ENCODE measurements at regions not wholly inside any gene's neighbourhood (a gene's known extent, or its start where the extent isn't known, plus 50 kb on each side); places are given as distances from the start of the nearest gene placed in this dataset.

DNA sequence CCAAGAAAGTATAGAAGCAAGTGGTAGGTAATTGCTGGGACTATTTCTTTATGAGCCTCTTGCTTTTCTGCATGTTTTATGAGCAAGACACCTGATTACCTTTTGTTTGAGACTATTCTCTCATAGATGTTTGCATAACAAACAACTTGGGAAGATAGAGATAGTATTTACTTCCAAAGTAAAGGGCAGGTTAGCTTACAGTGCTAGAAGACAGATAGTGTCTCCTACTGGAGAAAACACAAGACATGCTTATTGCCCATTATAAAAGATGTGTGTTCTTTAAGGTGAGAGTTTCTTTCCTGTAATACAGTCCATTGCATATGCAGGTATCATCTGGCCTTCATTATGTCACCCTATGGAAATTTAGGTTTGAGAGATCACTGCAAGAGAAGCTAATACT is 174.2 kb upstream of the FUT9 start (continued):
- TF ChIP-seq, protein P1, sequence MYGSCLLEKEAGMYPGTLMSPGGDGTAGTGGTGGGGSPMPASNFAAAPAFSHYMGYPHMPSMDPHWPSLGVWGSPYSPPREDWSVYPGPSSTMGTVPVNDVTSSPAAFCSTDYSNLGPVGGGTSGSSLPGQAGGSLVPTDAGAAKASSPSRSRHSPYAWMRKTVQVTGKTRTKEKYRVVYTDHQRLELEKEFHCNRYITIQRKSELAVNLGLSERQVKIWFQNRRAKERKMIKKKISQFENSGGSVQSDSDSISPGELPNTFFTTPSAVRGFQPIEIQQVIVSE (CRISPR knock-in tag; IDR thresholded peaks at IDR 0.05; ENCODE audit: borderline replicate concordance) = no peak
- TF ChIP-seq SP1 (CRISPR knock-in tag; conservative IDR thresholded peaks at IDR 0.05) (no peak), ZBTB21 (CRISPR knock-in tag; IDR thresholded peaks at IDR 0.05; ENCODE audit: borderline replicate concordance) (no peak)
- TF ChIP-seq, protein P2, sequence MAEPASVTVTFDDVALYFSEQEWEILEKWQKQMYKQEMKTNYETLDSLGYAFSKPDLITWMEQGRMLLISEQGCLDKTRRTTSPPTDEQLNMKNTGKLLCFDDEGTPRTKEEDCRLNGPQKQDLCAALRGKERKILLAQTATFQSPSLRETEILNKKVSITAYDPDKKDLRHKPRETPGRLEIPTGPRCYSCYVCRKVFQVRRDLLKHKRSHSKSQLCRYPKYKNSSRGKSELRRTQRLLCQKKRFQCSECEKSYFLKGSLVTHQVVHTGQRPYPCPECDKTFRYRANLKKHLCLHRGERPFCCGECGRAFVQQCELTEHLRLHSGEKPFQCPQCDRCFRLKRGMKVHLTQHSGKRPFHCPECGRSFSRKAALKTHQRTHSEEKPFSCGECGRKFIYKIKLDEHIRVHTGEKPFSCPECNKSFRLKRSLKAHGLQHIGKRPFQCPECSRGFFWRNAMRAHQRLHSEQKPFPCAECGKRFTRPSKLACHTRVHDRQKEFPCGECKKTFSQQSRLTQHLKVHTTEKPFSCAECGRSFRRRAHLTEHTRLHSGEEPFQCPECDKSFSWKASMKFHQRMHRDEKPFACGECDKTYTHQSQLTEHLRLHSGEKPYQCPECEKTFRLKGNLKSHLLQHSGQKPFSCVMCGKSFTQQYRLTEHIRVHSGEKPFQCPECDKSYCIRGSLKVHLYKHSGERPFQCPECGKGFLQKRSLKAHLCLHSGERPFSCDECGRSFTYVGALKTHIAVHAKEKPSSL (CRISPR knock-in tag; conservative IDR thresholded peaks at IDR 0.05) = no peak

DNA sequence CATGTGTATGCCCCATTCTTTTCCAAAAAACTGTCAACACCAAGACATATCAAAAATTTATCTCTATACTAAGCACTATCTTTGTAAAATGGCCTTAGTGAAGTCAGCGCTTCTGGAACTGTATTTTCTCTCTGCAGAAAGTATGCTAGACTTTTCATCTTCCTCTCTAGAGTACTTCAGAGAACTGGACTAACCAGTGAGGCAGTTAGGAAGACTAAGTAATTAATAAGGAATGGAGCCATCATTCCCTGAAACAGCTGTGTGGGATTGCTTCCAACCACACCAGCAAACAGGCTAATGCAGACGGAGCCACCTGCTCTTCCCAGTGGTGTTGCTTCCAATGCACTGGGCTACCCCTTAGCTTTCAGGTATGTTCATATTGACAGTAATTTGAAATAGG is 169.1 kb upstream of the FUT9 start:
- Mint-ChIP-seq H3K4me3 (no peak overlapping the region), H3K27me3 (ENCODE audit: low read depth) (no peaks in the 10 kb centered on the region; the same call in 1 of the 2 replicates), H3K9me3 (no peaks in the 10 kb centered on the region), H3K36me3 (no peaks in the 10 kb centered on the region), H3K27ac (no peak overlapping the region), H3K4me1 (peaks cover 2% of the 10 kb centered on the region)
- no peak for ATAC-seq
- TF ChIP-seq ZNF121 (CRISPR knock-in tag; IDR thresholded peaks at IDR 0.05) (no peak), ZNF263 (CRISPR knock-in tag; IDR thresholded peaks at IDR 0.05; ENCODE audit: low read depth) (no peak), SOX15 (CRISPR knock-in tag; IDR thresholded peaks at IDR 0.05) (no peak), MXD4 (CRISPR knock-in tag; IDR thresholded peaks at IDR 0.05; ENCODE audit: borderline replicate concordance) (no peak)
- ChIA-PET POLR2A (no interaction called here), CTCF (no interaction called here)
- no peak for DNase-seq (ENCODE audit: low spot score)

DNA sequence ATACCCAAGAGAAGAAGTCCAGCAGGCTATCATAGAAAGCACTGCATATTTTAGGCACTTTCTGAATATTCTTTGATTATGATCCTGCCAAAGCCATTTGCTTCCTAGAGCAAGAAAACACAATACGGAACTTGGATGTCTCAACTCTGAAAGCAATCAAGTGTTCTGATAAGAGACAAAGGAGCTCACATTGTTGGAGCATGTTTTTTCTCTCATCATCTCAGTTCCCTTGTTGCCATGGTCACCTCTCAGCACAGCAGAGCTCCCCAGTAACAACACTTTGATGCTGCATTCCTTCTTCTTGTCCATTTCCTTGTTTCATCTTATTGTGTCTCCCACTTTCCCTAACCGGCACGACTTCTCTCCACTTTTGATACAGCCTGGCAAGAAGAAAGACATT is 168.7 kb upstream of the FUT9 start:
- no peaks in the 10 kb centered on the region for H3K9me3 Mint-ChIP-seq
- DNase-seq (ENCODE audit: low spot score) = no peak
- H3K4me3 Mint-ChIP-seq = no peak overlapping the region
- ChIA-PET POLR2A (no interaction called here), CTCF (no interaction called here)
- no peaks in the 10 kb centered on the region for H3K4me1 Mint-ChIP-seq
- no peak overlapping the region for H3K27ac Mint-ChIP-seq
- ATAC-seq = no peak
- no peaks in the 10 kb centered on the region for H3K36me3 Mint-ChIP-seq
- no peaks in the 10 kb centered on the region; the same call in 1 of the 2 replicates for H3K27me3 Mint-ChIP-seq (ENCODE audit: low read depth)
- TF ChIP-seq, protein P3, sequence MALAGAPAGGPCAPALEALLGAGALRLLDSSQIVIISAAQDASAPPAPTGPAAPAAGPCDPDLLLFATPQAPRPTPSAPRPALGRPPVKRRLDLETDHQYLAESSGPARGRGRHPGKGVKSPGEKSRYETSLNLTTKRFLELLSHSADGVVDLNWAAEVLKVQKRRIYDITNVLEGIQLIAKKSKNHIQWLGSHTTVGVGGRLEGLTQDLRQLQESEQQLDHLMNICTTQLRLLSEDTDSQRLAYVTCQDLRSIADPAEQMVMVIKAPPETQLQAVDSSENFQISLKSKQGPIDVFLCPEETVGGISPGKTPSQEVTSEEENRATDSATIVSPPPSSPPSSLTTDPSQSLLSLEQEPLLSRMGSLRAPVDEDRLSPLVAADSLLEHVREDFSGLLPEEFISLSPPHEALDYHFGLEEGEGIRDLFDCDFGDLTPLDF (CRISPR knock-in tag; IDR thresholded peaks at IDR 0.05) = no peak
- TF ChIP-seq EMX1 (CRISPR knock-in tag; IDR thresholded peaks at IDR 0.05) (no peak), TP53 (CRISPR knock-in tag; IDR thresholded peaks at IDR 0.05) (no peak), NFYB (CRISPR knock-in tag; conservative IDR thresholded peaks at IDR 0.05; ENCODE audit: low read depth) (no peak), TEAD4 (CRISPR knock-in tag; IDR thresholded peaks at IDR 0.05) (no peak), IRF2 (CRISPR knock-in tag; IDR thresholded peaks at IDR 0.05; ENCODE audit: borderline replicate concordance, low read depth) (no peak), TEAD1 (CRISPR knock-in tag; IDR thresholded peaks at IDR 0.05) (no peak), TCF7 (CRISPR knock-in tag; IDR thresholded peaks at IDR 0.05; ENCODE audit: low read depth) (no peak)
- TF ChIP-seq, protein P4, sequence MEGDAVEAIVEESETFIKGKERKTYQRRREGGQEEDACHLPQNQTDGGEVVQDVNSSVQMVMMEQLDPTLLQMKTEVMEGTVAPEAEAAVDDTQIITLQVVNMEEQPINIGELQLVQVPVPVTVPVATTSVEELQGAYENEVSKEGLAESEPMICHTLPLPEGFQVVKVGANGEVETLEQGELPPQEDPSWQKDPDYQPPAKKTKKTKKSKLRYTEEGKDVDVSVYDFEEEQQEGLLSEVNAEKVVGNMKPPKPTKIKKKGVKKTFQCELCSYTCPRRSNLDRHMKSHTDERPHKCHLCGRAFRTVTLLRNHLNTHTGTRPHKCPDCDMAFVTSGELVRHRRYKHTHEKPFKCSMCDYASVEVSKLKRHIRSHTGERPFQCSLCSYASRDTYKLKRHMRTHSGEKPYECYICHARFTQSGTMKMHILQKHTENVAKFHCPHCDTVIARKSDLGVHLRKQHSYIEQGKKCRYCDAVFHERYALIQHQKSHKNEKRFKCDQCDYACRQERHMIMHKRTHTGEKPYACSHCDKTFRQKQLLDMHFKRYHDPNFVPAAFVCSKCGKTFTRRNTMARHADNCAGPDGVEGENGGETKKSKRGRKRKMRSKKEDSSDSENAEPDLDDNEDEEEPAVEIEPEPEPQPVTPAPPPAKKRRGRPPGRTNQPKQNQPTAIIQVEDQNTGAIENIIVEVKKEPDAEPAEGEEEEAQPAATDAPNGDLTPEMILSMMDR (IDR thresholded peaks at IDR 0.05) = no peak
- TF ChIP-seq, protein P5, sequence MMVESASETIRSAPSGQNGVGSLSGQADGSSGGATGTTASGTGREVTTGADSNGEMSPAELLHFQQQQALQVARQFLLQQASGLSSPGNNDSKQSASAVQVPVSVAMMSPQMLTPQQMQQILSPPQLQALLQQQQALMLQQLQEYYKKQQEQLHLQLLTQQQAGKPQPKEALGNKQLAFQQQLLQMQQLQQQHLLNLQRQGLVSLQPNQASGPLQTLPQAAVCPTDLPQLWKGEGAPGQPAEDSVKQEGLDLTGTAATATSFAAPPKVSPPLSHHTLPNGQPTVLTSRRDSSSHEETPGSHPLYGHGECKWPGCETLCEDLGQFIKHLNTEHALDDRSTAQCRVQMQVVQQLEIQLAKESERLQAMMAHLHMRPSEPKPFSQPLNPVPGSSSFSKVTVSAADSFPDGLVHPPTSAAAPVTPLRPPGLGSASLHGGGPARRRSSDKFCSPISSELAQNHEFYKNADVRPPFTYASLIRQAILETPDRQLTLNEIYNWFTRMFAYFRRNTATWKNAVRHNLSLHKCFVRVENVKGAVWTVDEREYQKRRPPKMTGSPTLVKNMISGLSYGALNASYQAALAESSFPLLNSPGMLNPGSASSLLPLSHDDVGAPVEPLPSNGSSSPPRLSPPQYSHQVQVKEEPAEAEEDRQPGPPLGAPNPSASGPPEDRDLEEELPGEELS (CRISPR knock-in tag; IDR thresholded peaks at IDR 0.05) = no peak
- TF ChIP-seq, protein P6, sequence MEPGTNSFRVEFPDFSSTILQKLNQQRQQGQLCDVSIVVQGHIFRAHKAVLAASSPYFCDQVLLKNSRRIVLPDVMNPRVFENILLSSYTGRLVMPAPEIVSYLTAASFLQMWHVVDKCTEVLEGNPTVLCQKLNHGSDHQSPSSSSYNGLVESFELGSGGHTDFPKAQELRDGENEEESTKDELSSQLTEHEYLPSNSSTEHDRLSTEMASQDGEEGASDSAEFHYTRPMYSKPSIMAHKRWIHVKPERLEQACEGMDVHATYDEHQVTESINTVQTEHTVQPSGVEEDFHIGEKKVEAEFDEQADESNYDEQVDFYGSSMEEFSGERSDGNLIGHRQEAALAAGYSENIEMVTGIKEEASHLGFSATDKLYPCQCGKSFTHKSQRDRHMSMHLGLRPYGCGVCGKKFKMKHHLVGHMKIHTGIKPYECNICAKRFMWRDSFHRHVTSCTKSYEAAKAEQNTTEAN (CRISPR knock-in tag; IDR thresholded peaks at IDR 0.05) = no peak
- TF ChIP-seq, protein P7, sequence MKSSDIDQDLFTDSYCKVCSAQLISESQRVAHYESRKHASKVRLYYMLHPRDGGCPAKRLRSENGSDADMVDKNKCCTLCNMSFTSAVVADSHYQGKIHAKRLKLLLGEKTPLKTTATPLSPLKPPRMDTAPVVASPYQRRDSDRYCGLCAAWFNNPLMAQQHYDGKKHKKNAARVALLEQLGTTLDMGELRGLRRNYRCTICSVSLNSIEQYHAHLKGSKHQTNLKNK (CRISPR knock-in tag; IDR thresholded peaks at IDR 0.05) = no peak
- TF ChIP-seq, protein P8, sequence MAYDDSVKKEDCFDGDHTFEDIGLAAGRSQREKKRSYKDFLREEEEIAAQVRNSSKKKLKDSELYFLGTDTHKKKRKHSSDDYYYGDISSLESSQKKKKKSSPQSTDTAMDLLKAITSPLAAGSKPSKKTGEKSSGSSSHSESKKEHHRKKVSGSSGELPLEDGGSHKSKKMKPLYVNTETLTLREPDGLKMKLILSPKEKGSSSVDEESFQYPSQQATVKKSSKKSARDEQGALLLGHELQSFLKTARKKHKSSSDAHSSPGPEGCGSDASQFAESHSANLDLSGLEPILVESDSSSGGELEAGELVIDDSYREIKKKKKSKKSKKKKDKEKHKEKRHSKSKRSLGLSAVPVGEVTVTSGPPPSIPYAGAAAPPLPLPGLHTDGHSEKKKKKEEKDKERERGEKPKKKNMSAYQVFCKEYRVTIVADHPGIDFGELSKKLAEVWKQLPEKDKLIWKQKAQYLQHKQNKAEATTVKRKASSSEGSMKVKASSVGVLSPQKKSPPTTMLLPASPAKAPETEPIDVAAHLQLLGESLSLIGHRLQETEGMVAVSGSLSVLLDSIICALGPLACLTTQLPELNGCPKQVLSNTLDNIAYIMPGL (CRISPR knock-in tag; IDR thresholded peaks at IDR 0.05) = no peak
- TF ChIP-seq, protein P9, sequence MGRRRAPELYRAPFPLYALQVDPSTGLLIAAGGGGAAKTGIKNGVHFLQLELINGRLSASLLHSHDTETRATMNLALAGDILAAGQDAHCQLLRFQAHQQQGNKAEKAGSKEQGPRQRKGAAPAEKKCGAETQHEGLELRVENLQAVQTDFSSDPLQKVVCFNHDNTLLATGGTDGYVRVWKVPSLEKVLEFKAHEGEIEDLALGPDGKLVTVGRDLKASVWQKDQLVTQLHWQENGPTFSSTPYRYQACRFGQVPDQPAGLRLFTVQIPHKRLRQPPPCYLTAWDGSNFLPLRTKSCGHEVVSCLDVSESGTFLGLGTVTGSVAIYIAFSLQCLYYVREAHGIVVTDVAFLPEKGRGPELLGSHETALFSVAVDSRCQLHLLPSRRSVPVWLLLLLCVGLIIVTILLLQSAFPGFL (CRISPR knock-in tag; IDR thresholded peaks at IDR 0.05; ENCODE audit: borderline replicate concordance) = no peak
